Adrenal gland (tissue), 5 donors: ENCODE measurements at regions not wholly inside any gene's neighbourhood (a gene's known extent, or its start where the extent isn't known, plus 50 kb on each side); places are given as distances from the start of the nearest gene placed in this dataset.

Experiments used
- POLR2A ChIP-seq, 2 donors: fragments of 450-650 bp; IDR thresholded peaks; one replicate each; pipeline ENCODE4 v1.6.1; 2017; ENCODE audit warnings: antibody characterized with exemption in 2 of 2, mild to moderate bottlenecking in 2 of 2, moderate library complexity in 1 of 2
- TF ChIP-seq, protein P1 (sequence below), 6 experiments: fragments of 450-650 bp in 4 of 6; fragments of 200-600 bp in 2 of 6; sonication (generic) in 1 of 6; IDR thresholded peaks; 1 replicate in 5 of 6; 2 replicates in 1 of 6; pipeline versions ENCODE4 v1.5.1 to v1.8.0; 2016 to 2021; ENCODE audit warnings: antibody characterized with exemption in 6 of 6, mild to moderate bottlenecking in 2 of 6, moderate library complexity in 1 of 6
- donor health status: DM: no; HTN: no; CAD: no.

GRCh38 chr6:144999127-144999526 is 714.0 kb downstream of the UTRN start:
- TF ChIP-seq, protein P1, sequence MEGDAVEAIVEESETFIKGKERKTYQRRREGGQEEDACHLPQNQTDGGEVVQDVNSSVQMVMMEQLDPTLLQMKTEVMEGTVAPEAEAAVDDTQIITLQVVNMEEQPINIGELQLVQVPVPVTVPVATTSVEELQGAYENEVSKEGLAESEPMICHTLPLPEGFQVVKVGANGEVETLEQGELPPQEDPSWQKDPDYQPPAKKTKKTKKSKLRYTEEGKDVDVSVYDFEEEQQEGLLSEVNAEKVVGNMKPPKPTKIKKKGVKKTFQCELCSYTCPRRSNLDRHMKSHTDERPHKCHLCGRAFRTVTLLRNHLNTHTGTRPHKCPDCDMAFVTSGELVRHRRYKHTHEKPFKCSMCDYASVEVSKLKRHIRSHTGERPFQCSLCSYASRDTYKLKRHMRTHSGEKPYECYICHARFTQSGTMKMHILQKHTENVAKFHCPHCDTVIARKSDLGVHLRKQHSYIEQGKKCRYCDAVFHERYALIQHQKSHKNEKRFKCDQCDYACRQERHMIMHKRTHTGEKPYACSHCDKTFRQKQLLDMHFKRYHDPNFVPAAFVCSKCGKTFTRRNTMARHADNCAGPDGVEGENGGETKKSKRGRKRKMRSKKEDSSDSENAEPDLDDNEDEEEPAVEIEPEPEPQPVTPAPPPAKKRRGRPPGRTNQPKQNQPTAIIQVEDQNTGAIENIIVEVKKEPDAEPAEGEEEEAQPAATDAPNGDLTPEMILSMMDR (IDR thresholded peaks at IDR 0.05): no peak
- TF ChIP-seq POLR2A (IDR thresholded peaks at IDR 0.05): no peak
